NCI-H446 (cell line): ENCODE measurements at regions not wholly inside any gene's neighbourhood (a gene's known extent, or its start where the extent isn't known, plus 50 kb on each side); places are given as distances from the start of the nearest gene placed in this dataset.
"Not testable (repeated sequence)": the region's sequence is repeated elsewhere in the genome, so short reads cannot be mapped to it uniquely, and the experiment has no call there.

Experiments used
- DNase-seq, 2 experiments: peaks; one replicate each; lab custom pipeline; 2025; lab: John Stamatoyannopoulos, UW

- not testable (repeated sequence) for DNase-seq
Observed at GRCh38 chr9:85880507-85880906, 60.4 kb upstream of the NAA35 start.

GRCh38 chr9:85884256-85884655 lies 56.7 kb upstream of the NAA35 start:
- no peak for DNase-seq

GRCh38 chr9:85890962-85891361 lies 50.0 kb upstream of the NAA35 start:
- no peak for DNase-seq
